ENCODE measurements at regions not wholly inside any gene's neighbourhood (a gene's known extent, or its start where the extent isn't known, plus 50 kb on each side); places are given as distances from the start of the nearest gene placed in this dataset.

DNA sequence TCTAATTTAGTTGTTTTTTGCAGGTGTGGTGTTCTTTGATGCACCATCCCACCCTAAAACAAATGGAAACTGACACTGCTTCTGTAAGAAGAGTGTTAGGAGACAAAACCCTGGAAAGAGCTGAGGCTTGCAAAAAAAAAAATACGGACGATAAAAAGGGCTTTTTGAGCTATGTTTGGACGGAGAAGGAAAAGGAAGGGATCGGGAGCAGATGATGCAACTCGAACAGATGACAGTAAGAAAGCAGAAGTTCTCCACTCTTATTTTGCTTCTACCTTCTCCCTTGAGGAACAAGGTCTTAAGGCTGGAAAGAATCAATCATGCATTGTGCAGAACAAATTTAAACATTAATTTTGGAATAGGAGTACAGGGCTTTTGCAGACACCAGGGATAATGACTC is 136.7 kb downstream of the MAF start:
- Histone ChIP-seq H3K36me3 (ENCODE audit: control insufficient read depth in 2 of 2, extremely low read depth in 1 of 2, insufficient read depth in 2 of 2, low read length in 2 of 2) (no peaks in the 10 kb centered on the region), H3K27me3 (ENCODE audit: control insufficient read depth, extremely low read depth, insufficient read depth, low read length) (no peaks in the 10 kb centered on the region), H3K4me1 (ENCODE audit: control insufficient read depth, extremely low read depth, insufficient read depth, low read length) (peaks cover 6% of the 10 kb centered on the region), H3K4me3 (ENCODE audit: control insufficient read depth in 2 of 3, extremely low read depth in 1 of 3, insufficient read depth in 2 of 3, low read depth in 1 of 3, low read length in 3 of 3) (no peak overlapping the region), H3K9ac (ENCODE audit: control insufficient read depth, extremely low read depth, insufficient read depth, low read length) (no peak overlapping the region), H3K9me1 (ENCODE audit: control insufficient read depth, extremely low read depth, insufficient read depth, low read length) (no peaks in the 10 kb centered on the region), H2AFZ (ENCODE audit: control insufficient read depth, low read length) (no peak overlapping the region), H4K20me1 (ENCODE audit: control insufficient read depth, extremely low read depth, insufficient read depth, low read length) (no peaks in the 10 kb centered on the region), H3K9me3 (ENCODE audit: control insufficient read depth, low read depth, low read length) (no peaks in the 10 kb centered on the region), H3K4me2 (ENCODE audit: control insufficient read depth, extremely low read depth, insufficient read depth, low read depth, low read length) (no peak overlapping the region), H3K79me2 (ENCODE audit: control insufficient read depth, insufficient read depth, low read length) (no peaks in the 10 kb centered on the region), H3K27ac (ENCODE audit: control insufficient read depth, insufficient read depth, low read length) (no peak overlapping the region)
- FAIRE-seq (no peak), DNase-seq (ENCODE audit: low read depth, low spot score) (no peak)
- dilution Hi-C loops (cut with MboI; ENCODE audit: extremely low pct_ligation_motif_present, low sequenced_read_pairs): no loop called here
- TF ChIP-seq, protein P1, sequence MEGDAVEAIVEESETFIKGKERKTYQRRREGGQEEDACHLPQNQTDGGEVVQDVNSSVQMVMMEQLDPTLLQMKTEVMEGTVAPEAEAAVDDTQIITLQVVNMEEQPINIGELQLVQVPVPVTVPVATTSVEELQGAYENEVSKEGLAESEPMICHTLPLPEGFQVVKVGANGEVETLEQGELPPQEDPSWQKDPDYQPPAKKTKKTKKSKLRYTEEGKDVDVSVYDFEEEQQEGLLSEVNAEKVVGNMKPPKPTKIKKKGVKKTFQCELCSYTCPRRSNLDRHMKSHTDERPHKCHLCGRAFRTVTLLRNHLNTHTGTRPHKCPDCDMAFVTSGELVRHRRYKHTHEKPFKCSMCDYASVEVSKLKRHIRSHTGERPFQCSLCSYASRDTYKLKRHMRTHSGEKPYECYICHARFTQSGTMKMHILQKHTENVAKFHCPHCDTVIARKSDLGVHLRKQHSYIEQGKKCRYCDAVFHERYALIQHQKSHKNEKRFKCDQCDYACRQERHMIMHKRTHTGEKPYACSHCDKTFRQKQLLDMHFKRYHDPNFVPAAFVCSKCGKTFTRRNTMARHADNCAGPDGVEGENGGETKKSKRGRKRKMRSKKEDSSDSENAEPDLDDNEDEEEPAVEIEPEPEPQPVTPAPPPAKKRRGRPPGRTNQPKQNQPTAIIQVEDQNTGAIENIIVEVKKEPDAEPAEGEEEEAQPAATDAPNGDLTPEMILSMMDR (optimal IDR thresholded peaks at IDR 0.05 in 1 of 3, IDR thresholded peaks at IDR 0.05 in 1 of 3, conservative IDR thresholded peaks at IDR 0.05 in 1 of 3; ENCODE audit: extremely low read depth in 1 of 3, insufficient read depth in 2 of 3, low read length in 3 of 3): no peak
- no peak for TF ChIP-seq EZH2 (IDR thresholded peaks at IDR 0.05; ENCODE audit: low read length)

DNA sequence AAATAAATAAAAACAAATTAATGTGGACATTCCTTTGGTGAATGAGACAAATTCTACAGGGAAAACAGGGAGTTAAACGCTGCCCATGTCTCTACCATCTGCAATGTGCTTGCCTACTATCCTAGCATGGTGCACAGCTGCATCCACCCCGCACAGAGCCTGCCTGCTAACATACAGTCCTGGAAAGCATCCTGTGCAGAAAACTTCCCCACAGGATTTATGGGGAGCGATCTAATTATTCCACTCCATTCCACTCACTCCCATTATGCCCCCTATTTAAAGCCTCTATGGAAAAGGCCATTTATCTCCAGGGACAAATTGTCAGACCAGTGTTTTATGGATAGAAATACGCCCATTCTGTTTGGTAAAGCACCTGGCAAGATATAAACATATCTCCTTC is 144.5 kb downstream of the MAF start:
- H3K9ac ChIP-seq (ENCODE audit: control insufficient read depth, extremely low read depth, insufficient read depth, low read length): no peak overlapping the region
- TF ChIP-seq, protein P1 (optimal IDR thresholded peaks at IDR 0.05 in 1 of 3, IDR thresholded peaks at IDR 0.05 in 1 of 3, conservative IDR thresholded peaks at IDR 0.05 in 1 of 3; ENCODE audit: extremely low read depth in 1 of 3, insufficient read depth in 2 of 3, low read length in 3 of 3): no peak
- no peak for TF ChIP-seq EZH2 (IDR thresholded peaks at IDR 0.05; ENCODE audit: low read length)
- DNase-seq (ENCODE audit: low read depth, low spot score) (no peak), FAIRE-seq (no peak)
- no peak overlapping the region for H3K4me2 ChIP-seq (ENCODE audit: control insufficient read depth, extremely low read depth, insufficient read depth, low read depth, low read length)
- no peaks in the 10 kb centered on the region for H3K4me1 ChIP-seq (ENCODE audit: control insufficient read depth, extremely low read depth, insufficient read depth, low read length)
- no peaks in the 10 kb centered on the region for H3K9me1 ChIP-seq (ENCODE audit: control insufficient read depth, extremely low read depth, insufficient read depth, low read length)
- no peak overlapping the region for H3K27ac ChIP-seq (ENCODE audit: control insufficient read depth, insufficient read depth, low read length)
- no peaks in the 10 kb centered on the region for H3K79me2 ChIP-seq (ENCODE audit: control insufficient read depth, insufficient read depth, low read length)
- H3K4me3 ChIP-seq (ENCODE audit: control insufficient read depth in 2 of 3, extremely low read depth in 1 of 3, insufficient read depth in 2 of 3, low read depth in 1 of 3, low read length in 3 of 3): no peak overlapping the region
- H3K27me3 ChIP-seq (ENCODE audit: control insufficient read depth, extremely low read depth, insufficient read depth, low read length): no peaks in the 10 kb centered on the region
- H2AFZ ChIP-seq (ENCODE audit: control insufficient read depth, low read length): no peak overlapping the region
- H3K9me3 ChIP-seq (ENCODE audit: control insufficient read depth, low read depth, low read length): no peaks in the 10 kb centered on the region
- dilution Hi-C loops (cut with MboI; ENCODE audit: extremely low pct_ligation_motif_present, low sequenced_read_pairs): no loop called here
- no peaks in the 10 kb centered on the region for H4K20me1 ChIP-seq (ENCODE audit: control insufficient read depth, extremely low read depth, insufficient read depth, low read length)
- no peaks in the 10 kb centered on the region for H3K36me3 ChIP-seq (ENCODE audit: control insufficient read depth in 2 of 2, extremely low read depth in 1 of 2, insufficient read depth in 2 of 2, low read length in 2 of 2)

Measured in keratinocyte (primary cell).